ENCODE measurements at regions not wholly inside any gene's neighbourhood (a gene's known extent, or its start where the extent isn't known, plus 50 kb on each side); places are given as distances from the start of the nearest gene placed in this dataset.
"Not testable (repeated sequence)": the region's sequence is repeated elsewhere in the genome, so short reads cannot be mapped to it uniquely, and the experiment has no call there.

DNA sequence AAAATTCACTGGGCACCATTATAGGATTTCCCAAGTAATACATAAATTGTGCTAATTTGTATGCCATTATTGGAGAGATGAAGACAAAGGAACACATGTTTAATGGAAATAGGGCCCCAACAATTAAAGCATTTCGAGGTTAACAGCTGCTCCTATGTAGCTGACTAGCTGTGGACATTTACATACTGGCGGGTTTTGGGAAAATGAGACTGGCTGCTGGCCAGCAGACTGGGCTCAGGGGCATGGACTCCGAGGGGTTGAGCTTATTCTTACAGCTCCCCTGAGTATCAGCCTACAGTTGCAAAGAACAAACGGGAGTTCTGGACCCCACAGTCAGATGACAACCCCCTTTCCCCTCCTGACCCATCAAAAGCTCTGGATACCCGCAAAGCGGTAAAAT lies 91.9 kb upstream of the MYO3A start:
- no peak overlapping the region for H3K27ac Mint-ChIP-seq
- H3K27me3 Mint-ChIP-seq (ENCODE audit: low read depth): no peaks in the 10 kb centered on the region
- H3K4me3 Mint-ChIP-seq: no peak overlapping the region
- H3K9me3 Mint-ChIP-seq: no peaks in the 10 kb centered on the region
- no peaks in the 10 kb centered on the region for H3K36me3 Mint-ChIP-seq (ENCODE audit: low read depth)
- H3K4me1 Mint-ChIP-seq (ENCODE audit: low read depth): no peaks in the 10 kb centered on the region

DNA sequence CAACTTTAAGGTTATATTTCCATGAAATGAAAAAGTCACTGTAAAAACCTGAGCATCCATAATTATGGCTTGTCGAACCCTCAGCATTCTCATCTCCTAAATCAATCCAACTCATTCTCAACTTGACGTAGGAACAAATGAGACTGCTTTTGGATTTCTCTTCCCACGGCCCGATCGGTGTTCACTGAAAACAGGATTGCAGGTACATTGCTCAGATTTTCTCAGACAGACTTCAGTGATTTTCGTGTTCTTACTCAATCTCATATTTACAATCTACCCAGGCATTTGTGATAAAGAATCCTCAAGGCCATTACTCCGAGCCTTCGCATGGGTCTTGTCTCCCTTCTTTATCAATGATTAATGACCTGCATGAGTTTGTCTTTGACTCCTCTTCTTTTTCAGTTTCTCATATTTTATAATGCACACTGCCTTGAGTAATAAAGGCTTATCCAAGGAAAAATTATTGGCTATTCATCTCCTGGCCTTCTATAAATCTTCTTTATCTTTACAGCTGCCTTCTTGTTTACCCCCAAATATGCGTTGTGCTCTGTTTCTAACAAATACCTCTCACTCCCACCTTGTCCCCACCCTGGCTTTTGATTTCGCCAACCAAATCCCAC lies 90.4 kb upstream of the MYO3A start:
- no peaks in the 10 kb centered on the region for H3K36me3 Mint-ChIP-seq (ENCODE audit: low read depth)
- no peaks in the 10 kb centered on the region for H3K4me1 Mint-ChIP-seq (ENCODE audit: low read depth)
- no peak overlapping the region for H3K27ac Mint-ChIP-seq
- no peaks in the 10 kb centered on the region for H3K9me3 Mint-ChIP-seq
- H3K27me3 Mint-ChIP-seq (ENCODE audit: low read depth): no peaks in the 10 kb centered on the region
- H3K4me3 Mint-ChIP-seq: no peak overlapping the region

DNA sequence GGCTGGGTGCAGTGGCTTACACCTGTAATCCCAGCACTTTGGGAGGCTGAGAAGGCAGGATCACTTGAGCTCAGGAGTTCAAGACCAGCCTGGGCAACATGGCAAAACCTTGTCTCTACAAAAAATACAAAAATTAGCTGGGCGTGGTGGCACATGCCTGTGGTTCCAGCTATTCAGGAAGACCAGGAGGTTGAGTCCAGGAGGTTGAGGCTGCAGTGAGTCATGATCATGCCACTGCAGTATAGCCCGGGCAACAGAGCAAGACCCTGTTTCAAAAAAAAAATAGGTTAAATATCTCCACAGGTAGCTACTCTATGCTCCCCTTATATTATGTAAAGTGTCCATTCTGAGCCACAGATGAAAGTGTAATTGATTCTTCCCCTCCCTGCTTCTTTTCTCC lies 89.3 kb upstream of the MYO3A start:
- not testable (repeated sequence) for H3K27ac Mint-ChIP-seq; H3K27me3 Mint-ChIP-seq (ENCODE audit: low read depth); H3K4me3 Mint-ChIP-seq; H3K36me3 Mint-ChIP-seq (ENCODE audit: low read depth); H3K4me1 Mint-ChIP-seq (ENCODE audit: low read depth); H3K9me3 Mint-ChIP-seq

DNA sequence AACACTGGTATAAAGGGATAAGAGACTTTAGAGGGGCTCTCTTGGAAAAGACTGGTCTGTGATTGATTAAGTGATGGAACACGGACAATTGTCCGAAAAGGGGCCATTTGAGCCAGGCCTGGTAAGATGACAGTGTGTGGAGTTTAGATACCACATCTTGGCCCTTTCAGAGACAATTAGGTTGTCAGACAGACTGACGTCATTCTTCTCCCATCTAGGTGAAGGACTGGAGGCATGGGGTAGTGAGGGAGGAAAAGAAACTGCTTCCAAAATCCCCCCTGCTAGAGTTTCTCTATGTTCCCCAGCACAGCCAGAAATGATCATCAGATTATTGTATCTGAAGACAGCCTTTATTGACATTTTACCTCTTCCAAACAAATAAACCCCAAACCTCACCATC lies 84.8 kb upstream of the MYO3A start:
- Mint-ChIP-seq H3K9me3 (no peaks in the 10 kb centered on the region), H3K27ac (no peak overlapping the region), H3K27me3 (ENCODE audit: low read depth) (no peaks in the 10 kb centered on the region), H3K36me3 (ENCODE audit: low read depth) (no peaks in the 10 kb centered on the region), H3K4me1 (ENCODE audit: low read depth) (no peaks in the 10 kb centered on the region), H3K4me3 (no peak overlapping the region)

DNA sequence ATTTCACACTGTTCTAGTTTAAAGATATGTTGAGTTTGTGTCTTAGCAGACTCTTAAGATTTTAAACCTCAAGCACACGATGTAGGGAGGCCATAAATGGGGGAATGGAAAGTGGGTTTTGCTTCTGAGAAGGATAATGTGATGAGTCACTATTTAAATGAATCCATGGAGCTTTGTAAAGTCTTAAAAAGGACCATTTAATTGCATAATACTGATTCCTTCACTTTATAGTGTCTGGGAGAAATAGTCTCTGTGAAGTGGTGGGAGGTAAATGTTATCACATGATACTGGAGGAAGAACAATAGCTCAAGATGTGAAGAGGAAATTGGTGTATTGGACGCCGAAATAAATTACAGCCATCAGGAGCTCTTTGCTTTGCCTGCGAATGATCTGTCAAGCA lies 84.0 kb upstream of the MYO3A start:
- no peak overlapping the region for H3K4me3 Mint-ChIP-seq
- no peaks in the 10 kb centered on the region for H3K27me3 Mint-ChIP-seq (ENCODE audit: low read depth)
- H3K4me1 Mint-ChIP-seq (ENCODE audit: low read depth): no peaks in the 10 kb centered on the region
- no peaks in the 10 kb centered on the region for H3K9me3 Mint-ChIP-seq
- H3K36me3 Mint-ChIP-seq (ENCODE audit: low read depth): no peaks in the 10 kb centered on the region
- no peak overlapping the region for H3K27ac Mint-ChIP-seq

DNA sequence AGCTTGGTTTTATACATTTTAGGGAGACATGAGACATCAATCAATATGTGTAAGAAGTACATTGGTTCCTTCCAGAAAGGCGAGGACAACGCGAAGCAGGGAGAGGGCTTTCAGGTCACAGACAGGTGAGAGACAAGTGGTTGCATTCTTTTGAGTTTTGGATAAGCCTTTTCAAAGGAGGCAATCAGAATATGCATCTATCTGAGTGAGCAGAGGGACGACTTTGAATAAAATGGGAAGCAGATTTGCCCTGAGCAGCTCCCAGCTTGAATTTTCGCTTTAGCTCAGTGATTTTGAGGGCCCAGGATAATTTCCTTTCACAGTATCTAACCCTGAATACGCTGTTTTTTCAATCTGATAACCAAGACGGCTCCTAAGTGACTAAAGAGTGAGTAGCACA lies 82.5 kb upstream of the MYO3A start:
- Mint-ChIP-seq H3K36me3 (ENCODE audit: low read depth) (no peaks in the 10 kb centered on the region), H3K27ac (no peak overlapping the region), H3K4me1 (ENCODE audit: low read depth) (no peaks in the 10 kb centered on the region), H3K4me3 (no peak overlapping the region), H3K9me3 (no peaks in the 10 kb centered on the region), H3K27me3 (ENCODE audit: low read depth) (no peaks in the 10 kb centered on the region)

DNA sequence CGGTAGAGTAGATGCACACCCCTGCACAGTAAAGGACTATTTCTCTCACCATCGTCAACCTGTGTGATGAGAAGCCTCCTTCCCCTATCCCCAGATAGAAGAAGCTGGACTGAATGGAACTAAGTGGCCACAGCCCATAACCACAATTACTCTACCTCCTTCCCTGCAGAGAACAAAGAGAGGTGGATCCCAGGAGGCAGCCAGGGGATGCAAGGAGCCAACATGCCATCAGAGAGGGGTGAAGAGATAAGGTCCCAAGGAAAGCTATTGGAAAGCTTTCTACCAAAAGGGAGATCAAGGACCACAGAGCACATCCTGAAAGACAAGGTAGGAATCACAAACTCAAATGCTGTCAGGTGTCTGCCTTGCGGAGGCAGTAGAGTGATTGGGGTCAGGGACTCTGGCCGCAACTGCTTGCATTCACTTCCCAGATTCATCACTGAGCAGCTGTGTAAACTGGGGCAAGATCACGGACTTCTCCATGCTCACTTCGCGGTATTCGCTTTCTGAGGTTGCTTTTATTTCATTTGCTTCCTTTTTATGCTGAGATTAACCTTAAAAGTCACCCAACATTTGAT lies 81.6 kb upstream of the MYO3A start:
- H3K27ac Mint-ChIP-seq: no peak overlapping the region
- no peaks in the 10 kb centered on the region for H3K4me1 Mint-ChIP-seq (ENCODE audit: low read depth)
- H3K27me3 Mint-ChIP-seq (ENCODE audit: low read depth): no peaks in the 10 kb centered on the region
- no peaks in the 10 kb centered on the region for H3K36me3 Mint-ChIP-seq (ENCODE audit: low read depth)
- H3K4me3 Mint-ChIP-seq: no peak overlapping the region
- no peaks in the 10 kb centered on the region for H3K9me3 Mint-ChIP-seq

DNA sequence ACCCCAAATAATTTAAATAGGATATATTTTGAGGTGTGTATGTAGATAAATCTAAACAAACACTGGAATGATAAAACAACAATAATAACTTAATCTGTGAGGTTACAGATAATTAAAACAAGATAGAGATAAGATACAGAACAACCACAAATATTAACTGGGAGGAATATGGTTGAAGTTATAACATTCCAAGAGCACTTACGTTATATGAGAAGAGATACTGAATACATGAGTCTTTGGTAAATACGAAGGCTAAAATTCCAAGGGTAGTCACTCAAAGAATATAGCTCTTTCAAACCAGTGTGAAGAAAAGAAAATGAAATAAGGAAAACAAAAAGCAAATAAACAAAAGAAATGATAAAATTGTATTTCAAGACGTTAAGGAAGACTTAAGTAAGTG lies 76.0 kb upstream of the MYO3A start:
- H3K36me3 Mint-ChIP-seq (ENCODE audit: low read depth): no peaks in the 10 kb centered on the region
- no peak overlapping the region for H3K27ac Mint-ChIP-seq
- H3K9me3 Mint-ChIP-seq: no peaks in the 10 kb centered on the region
- H3K27me3 Mint-ChIP-seq (ENCODE audit: low read depth): no peaks in the 10 kb centered on the region
- H3K4me1 Mint-ChIP-seq (ENCODE audit: low read depth): no peaks in the 10 kb centered on the region
- no peak overlapping the region for H3K4me3 Mint-ChIP-seq

DNA sequence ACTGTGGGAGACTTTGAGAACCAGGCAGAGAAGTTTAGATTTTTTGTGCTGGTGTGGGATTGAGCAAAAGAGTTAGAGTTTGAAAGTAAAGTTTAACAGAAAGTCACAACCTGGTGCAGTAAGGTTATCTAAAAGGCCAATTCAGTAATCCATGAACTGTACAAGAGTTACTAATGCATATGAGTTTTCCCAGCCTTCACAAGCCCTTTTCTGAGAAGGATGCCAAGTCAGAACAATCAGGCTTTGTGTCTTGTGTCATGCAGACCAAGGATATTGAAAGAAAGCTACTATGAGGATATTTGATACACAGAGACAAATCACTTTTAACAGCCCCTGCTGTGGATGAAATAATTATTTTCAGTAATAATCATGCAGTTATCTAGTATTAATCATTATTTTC lies 68.8 kb upstream of the MYO3A start:
- H3K4me3 Mint-ChIP-seq: no peak overlapping the region
- no peaks in the 10 kb centered on the region for H3K27me3 Mint-ChIP-seq (ENCODE audit: low read depth)
- no peak overlapping the region for H3K27ac Mint-ChIP-seq
- no peaks in the 10 kb centered on the region for H3K4me1 Mint-ChIP-seq (ENCODE audit: low read depth)
- H3K9me3 Mint-ChIP-seq: no peaks in the 10 kb centered on the region
- H3K36me3 Mint-ChIP-seq (ENCODE audit: low read depth): no peaks in the 10 kb centered on the region

DNA sequence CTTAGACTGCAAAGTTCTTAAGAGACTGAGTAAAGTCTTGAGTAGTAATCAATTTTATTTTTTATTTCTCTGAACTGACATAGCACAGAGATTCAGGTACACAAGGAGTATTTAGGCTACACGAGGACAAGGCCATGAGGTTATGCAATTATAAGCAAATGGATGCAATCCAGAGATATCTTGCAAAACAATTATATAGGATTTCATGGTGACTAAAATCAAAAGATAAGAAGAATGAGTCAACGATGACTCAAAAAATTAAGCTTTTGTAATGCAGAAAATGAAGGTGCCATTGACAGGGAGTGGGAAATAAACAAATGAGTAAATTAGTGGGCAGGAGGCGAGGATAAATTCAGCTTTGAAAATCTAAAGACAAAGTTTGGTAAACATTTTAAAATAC lies 66.7 kb upstream of the MYO3A start:
- H3K36me3 Mint-ChIP-seq (ENCODE audit: low read depth): no peaks in the 10 kb centered on the region
- no peaks in the 10 kb centered on the region for H3K4me1 Mint-ChIP-seq (ENCODE audit: low read depth)
- H3K27me3 Mint-ChIP-seq (ENCODE audit: low read depth): no peaks in the 10 kb centered on the region
- H3K27ac Mint-ChIP-seq: no peak overlapping the region
- H3K4me3 Mint-ChIP-seq: no peak overlapping the region
- H3K9me3 Mint-ChIP-seq: no peaks in the 10 kb centered on the region

DNA sequence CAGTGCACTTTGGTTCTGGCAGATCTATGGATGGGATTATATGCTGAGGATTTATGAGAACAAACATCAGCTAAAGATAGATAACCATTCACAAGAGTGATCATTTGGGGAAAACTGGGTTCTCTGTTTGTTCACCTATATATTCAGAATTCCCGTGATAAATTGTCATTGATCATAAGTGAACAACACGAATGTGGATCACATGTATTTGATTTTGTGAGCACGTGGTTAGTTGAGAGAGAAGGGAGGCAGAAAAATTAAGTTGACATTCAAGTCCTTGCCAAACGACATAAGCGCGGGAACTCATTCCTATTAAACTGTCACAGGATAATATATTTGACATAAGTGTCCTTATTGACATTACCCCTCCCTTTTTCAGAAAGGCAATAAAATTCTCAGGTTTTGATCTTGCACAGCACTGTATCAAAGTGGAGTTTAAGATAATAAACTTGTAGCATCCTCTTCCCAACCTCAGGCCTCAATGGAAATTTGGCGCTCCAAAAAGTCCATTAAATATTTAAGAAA lies 64.9 kb upstream of the MYO3A start:
- Mint-ChIP-seq H3K36me3 (ENCODE audit: low read depth) (no peaks in the 10 kb centered on the region), H3K4me3 (no peak overlapping the region), H3K27me3 (ENCODE audit: low read depth) (no peaks in the 10 kb centered on the region), H3K4me1 (ENCODE audit: low read depth) (no peaks in the 10 kb centered on the region), H3K27ac (no peak overlapping the region), H3K9me3 (no peaks in the 10 kb centered on the region)

DNA sequence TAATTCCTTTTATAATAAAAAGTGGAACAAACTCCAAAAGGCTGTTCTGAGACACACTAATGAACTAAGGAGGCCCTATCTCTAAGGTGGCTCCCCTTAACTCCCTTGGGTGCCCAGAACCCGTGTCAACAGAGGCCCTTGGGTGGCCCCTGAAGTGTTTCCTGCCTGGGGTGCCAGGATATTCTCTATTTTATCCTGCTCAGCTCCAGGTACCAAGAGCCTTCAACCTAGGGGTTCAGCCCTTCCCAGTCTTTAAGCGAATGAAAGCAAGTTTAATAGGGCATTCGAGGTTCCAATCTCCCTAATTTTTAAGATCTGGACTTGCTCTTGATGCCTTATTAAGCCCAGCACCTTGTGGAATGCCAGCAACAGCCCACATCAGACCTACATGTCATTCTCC lies 64.4 kb upstream of the MYO3A start:
- Mint-ChIP-seq H3K4me1 (ENCODE audit: low read depth) (no peaks in the 10 kb centered on the region), H3K36me3 (ENCODE audit: low read depth) (no peaks in the 10 kb centered on the region), H3K27ac (no peak overlapping the region), H3K9me3 (no peaks in the 10 kb centered on the region), H3K4me3 (no peak overlapping the region), H3K27me3 (ENCODE audit: low read depth) (no peaks in the 10 kb centered on the region)

DNA sequence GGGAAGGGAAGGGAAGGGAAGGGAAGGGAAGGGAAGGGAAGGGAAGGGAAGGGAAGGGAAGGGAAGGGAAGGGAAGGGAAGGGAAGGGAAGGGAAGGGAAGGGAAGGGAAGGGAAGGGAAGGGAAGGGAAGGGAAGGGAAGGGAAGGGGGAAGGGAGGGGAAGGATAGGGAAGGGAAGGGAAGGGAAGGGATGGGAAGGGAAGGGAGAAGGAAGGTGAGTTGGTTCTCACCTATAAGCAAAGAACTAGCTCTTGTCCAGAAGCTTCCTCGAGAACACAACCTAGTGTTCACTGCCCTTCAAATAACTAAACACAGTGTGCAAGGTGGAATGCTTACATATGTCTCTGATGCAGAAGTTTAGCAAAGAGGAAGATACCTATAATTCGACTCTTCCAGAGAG lies 59.6 kb upstream of the MYO3A start:
- not testable (repeated sequence) for H3K4me1 Mint-ChIP-seq (ENCODE audit: low read depth); H3K36me3 Mint-ChIP-seq (ENCODE audit: low read depth); H3K9me3 Mint-ChIP-seq; H3K27ac Mint-ChIP-seq; H3K4me3 Mint-ChIP-seq; H3K27me3 Mint-ChIP-seq (ENCODE audit: low read depth)

DNA sequence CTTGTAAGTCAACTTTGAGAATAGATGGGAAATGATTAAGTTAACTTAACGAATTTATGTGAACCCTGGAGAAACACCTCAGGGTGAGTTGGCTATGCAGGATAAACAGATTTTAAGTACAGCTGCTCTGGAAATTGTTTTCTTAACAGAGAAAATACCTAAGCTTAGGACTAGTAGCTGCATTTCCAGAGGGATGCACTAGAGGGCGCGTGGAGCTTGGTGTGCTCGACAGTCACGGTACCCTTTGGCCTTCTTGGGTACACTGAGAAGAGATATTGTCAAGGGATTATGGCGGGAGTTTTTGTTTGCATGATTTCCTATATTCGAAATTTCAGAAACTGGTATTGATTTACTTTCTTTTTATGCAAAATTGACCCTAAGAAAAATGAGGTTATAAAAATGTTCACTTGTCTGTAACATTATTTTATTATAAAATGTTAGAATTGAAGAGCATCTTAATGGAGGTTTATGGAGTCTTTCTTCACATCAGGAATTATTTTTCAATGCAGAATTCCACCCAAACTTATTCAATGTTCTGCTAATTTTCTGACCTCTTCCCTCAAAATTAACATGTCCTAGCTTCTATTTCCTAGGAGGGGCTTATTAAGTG lies 58.4 kb upstream of the MYO3A start:
- Mint-ChIP-seq H3K4me1 (ENCODE audit: low read depth) (no peaks in the 10 kb centered on the region), H3K4me3 (no peak overlapping the region), H3K36me3 (ENCODE audit: low read depth) (no peaks in the 10 kb centered on the region), H3K9me3 (no peaks in the 10 kb centered on the region), H3K27me3 (ENCODE audit: low read depth) (no peaks in the 10 kb centered on the region), H3K27ac (no peak overlapping the region)

DNA sequence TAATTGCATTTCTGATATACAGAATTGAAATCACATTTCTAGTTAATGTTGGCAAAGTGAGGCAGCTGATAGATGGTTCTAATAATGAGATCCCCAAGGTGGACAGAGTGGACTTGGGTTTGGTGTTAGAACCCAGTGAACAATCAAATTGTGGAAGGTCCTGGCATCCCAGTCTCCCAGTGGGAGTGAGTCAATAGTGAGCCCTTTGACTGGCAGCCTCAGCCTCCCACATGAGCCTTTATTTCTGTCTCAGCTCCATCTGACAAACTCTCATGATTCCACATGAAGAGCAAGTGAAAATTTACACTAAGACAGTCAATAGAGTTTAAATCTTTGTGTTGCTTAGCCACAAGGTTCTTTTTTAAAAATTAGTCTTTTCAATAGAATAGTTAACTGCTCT lies 56.7 kb upstream of the MYO3A start:
- Mint-ChIP-seq H3K4me3 (no peak overlapping the region), H3K27me3 (ENCODE audit: low read depth) (no peaks in the 10 kb centered on the region), H3K9me3 (no peaks in the 10 kb centered on the region), H3K27ac (no peak overlapping the region), H3K4me1 (ENCODE audit: low read depth) (no peaks in the 10 kb centered on the region), H3K36me3 (ENCODE audit: low read depth) (no peaks in the 10 kb centered on the region)

All from T-helper 1 cell treated with Interleukin-12 subunit alpha and Interleukin-12 subunit beta and Interleukin-4 antibody, amounts not matched to agents 30 μg/mL and 1 μg/mL, for 36 hours (primary cell).